ENCODE measurements at regions not wholly inside any gene's neighbourhood (a gene's known extent, or its start where the extent isn't known, plus 50 kb on each side); places are given as distances from the start of the nearest gene placed in this dataset.

DNA sequence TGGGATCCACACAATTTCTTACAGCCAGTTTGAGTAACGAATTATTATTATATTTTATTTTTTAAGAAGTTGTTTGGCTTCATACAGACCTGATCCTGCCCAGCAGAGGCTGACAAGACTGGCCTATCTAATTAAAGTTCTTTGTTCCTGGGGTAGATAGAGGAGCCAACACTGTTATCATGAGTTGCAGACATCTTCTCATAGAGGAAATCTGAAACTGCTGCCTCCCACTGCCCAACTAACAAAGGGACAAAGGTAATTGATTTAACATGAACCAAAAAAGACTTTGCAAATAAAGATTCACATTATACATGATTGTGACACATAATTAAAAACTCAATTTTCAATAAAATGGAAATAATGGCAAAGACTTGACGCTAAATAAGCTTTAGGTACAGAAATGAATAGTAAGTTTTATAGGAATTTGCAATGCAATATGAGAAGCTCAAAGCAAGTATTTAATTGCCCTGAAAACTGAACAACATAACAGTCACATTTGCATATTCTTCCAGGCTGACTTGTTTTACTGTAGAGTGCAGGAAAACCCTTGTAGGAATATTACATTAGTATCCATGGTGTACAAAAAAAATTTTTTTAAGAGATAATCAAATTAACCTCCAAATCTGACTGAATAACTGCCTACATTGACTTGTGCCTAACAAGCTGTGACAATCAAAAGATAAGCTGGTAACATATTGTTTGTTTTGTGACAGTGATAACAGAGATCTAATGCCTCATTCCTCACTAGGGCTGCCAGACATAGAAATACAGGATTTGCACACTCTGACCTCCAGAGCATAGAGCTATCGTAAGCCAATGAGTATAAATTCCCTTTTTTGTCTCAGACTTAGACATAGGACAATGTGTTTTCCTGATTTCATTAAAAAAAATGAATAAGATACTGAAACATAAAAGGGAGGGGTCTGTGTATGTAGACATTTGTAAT is 273.2 kb downstream of the MFSD1 start:
- DNase-seq (ENCODE audit: low read depth) = no peak
- H3K4me3 ChIP-seq (ENCODE audit: low read length) = no peak overlapping the region
- TF ChIP-seq, protein P1, sequence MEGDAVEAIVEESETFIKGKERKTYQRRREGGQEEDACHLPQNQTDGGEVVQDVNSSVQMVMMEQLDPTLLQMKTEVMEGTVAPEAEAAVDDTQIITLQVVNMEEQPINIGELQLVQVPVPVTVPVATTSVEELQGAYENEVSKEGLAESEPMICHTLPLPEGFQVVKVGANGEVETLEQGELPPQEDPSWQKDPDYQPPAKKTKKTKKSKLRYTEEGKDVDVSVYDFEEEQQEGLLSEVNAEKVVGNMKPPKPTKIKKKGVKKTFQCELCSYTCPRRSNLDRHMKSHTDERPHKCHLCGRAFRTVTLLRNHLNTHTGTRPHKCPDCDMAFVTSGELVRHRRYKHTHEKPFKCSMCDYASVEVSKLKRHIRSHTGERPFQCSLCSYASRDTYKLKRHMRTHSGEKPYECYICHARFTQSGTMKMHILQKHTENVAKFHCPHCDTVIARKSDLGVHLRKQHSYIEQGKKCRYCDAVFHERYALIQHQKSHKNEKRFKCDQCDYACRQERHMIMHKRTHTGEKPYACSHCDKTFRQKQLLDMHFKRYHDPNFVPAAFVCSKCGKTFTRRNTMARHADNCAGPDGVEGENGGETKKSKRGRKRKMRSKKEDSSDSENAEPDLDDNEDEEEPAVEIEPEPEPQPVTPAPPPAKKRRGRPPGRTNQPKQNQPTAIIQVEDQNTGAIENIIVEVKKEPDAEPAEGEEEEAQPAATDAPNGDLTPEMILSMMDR (IDR thresholded peaks at IDR 0.05; ENCODE audit: insufficient read depth, low read depth, low read length, missing control alignments) = no peak

DNA sequence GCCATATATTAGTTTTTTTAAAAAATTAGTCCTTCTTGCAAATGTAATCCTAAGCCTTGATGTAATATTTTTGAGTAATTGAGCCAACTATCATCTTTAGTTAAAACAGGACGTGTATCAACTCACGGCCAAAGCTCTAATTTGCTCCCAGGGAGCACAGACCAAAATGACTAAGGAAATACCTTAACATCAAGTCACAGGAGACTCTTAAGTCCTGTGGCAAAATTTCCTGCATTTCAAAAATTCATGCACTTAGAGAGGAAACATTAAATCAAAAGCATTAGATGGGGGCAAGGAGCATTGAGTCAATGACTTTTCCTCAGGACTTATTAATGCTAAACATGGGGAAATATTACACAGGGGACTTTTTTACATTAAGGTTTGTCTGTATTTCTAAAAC is 276.0 kb downstream of the MFSD1 start:
- peak; percentile 83 for DNase-seq (ENCODE audit: low read depth)
- H3K4me3 ChIP-seq (ENCODE audit: low read length) = no peak overlapping the region
- TF ChIP-seq, protein P1 (IDR thresholded peaks at IDR 0.05; ENCODE audit: insufficient read depth, low read depth, low read length, missing control alignments) = no peak

- DNase-seq (ENCODE audit: low read depth) = no peak
- TF ChIP-seq, protein P1 (IDR thresholded peaks at IDR 0.05; ENCODE audit: insufficient read depth, low read depth, low read length, missing control alignments) = no peak
- no peak overlapping the region for H3K4me3 ChIP-seq (ENCODE audit: low read length)
Measured at GRCh38 chr3:159080256-159080655, 278.4 kb downstream of the MFSD1 start.

DNA sequence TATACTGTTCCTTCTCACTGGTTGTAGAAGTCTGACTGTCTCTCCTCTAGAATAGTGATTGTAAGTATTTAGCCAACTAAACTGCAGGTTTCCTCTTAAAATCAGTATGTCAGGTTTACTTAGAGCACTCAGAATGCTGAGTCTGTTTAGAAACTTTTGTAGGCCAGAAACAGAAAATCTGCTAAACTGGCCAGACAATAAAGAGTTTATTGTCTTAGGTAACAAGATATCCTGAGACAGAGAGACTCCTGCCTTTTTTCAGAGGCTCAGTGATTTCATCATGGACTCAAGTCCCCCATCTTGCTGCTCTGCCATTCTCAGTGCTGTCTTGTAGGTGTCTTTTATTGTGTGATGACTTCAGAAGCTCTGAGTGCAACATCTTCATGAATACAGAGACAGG is 279.0 kb downstream of the MFSD1 start:
- DNase-seq (ENCODE audit: low read depth) = no peak
- TF ChIP-seq, protein P1 (IDR thresholded peaks at IDR 0.05; ENCODE audit: insufficient read depth, low read depth, low read length, missing control alignments) = no peak
- no peak overlapping the region for H3K4me3 ChIP-seq (ENCODE audit: low read length)

- no peak overlapping the region for H3K4me3 ChIP-seq (ENCODE audit: low read length)
- peak; percentile 8 for DNase-seq (ENCODE audit: low read depth)
- TF ChIP-seq, protein P1 (IDR thresholded peaks at IDR 0.05; ENCODE audit: insufficient read depth, low read depth, low read length, missing control alignments) = no peak
Measured at GRCh38 chr3:159082519-159082918, 280.7 kb downstream of the MFSD1 start.

GRCh38 chr3:159091936-159092335 is 290.1 kb downstream of the MFSD1 start:
- no peak for DNase-seq (ENCODE audit: low read depth)
- TF ChIP-seq, protein P1 (IDR thresholded peaks at IDR 0.05; ENCODE audit: insufficient read depth, low read depth, low read length, missing control alignments) = no peak
- no peak overlapping the region for H3K4me3 ChIP-seq (ENCODE audit: low read length)
